CD14-positive monocyte (primary cell): ENCODE measurements at regions not wholly inside any gene's neighbourhood (a gene's known extent, or its start where the extent isn't known, plus 50 kb on each side); places are given as distances from the start of the nearest gene placed in this dataset.

Experiments
- DNase-seq, 3 donors: peaks; one replicate each; pipeline ENCODE4 v3.0.0-alpha.2; 2011 to 2022
- H2AFZ ChIP-seq: 2 replicates; pipeline ENCODE4 v1.6.0; 2012; ENCODE audit warnings: mild to moderate bottlenecking, low read depth, low read length, inconsistent platforms; ENCODE audit not compliant: insufficient read depth, poor library complexity, severe bottlenecking
- H3K27ac ChIP-seq, 2 donors: 1 replicate in 1 of 2; 2 replicates in 1 of 2; pipeline ENCODE4 v1.5.1; 2012 to 2013; ENCODE audit warnings: low read length in 2 of 2, control low read depth in 1 of 2, inconsistent platforms in 1 of 2, low read depth in 1 of 2, mild to moderate bottlenecking in 1 of 2
- H3K27me3 ChIP-seq, 2 donors: one replicate each; pipeline versions ENCODE4 v1.6.0 to v1.6.1; 2011 to 2013; ENCODE audit warnings: low read length in 2 of 2; ENCODE audit not compliant: control insufficient read depth in 2 of 2, insufficient read depth in 2 of 2
- H3K36me3 ChIP-seq, 2 donors: replicated peaks in 1 of 2; 1 replicate in 1 of 2; 2 replicates in 1 of 2; pipeline versions ENCODE4 v1.5.1 to v1.6.1; 2012 to 2013; ENCODE audit warnings: low read length in 2 of 2, control low read depth in 1 of 2, inconsistent platforms in 1 of 2, mild to moderate bottlenecking in 1 of 2; ENCODE audit not compliant: insufficient read depth in 2 of 2, control insufficient read depth in 1 of 2
- H3K4me1 ChIP-seq, 2 donors: 1 replicate in 1 of 2; 2 replicates in 1 of 2; pipeline versions ENCODE4 v1.5.1 to v1.6.1; 2012 to 2013; ENCODE audit warnings: low read length in 2 of 2, control low read depth in 1 of 2, inconsistent platforms in 1 of 2, mild to moderate bottlenecking in 1 of 2, moderate library complexity in 1 of 2; ENCODE audit not compliant: insufficient read depth in 2 of 2, control insufficient read depth in 1 of 2
- H3K4me2 ChIP-seq: replicated peaks from 2 replicates; pipeline ENCODE3; 2012; ENCODE audit warnings: low read length, moderate library complexity, mild to moderate bottlenecking; ENCODE audit not compliant: poor library complexity, severe bottlenecking; ENCODE audit errors: extremely low read depth
- H3K4me3 ChIP-seq, 3 experiments: fragments of 200-600 bp in 1 of 3; sonication (generic) in 1 of 3; replicated peaks in 1 of 3; 1 replicate in 2 of 3; 2 replicates in 1 of 3; pipeline ENCODE4 v1.5.1; 2011 to 2013; ENCODE audit warnings: low read length in 3 of 3, mild to moderate bottlenecking in 3 of 3, control low read depth in 2 of 3, low read depth in 2 of 3, inconsistent platforms in 1 of 3, moderate library complexity in 1 of 3
- H3K79me2 ChIP-seq: 2 replicates; pipeline ENCODE4 v1.6.0; 2012; ENCODE audit warnings: mild to moderate bottlenecking, control low read depth, inconsistent platforms, low read length, moderate library complexity; ENCODE audit not compliant: insufficient read depth
- H3K9ac ChIP-seq: 2 replicates; pipeline ENCODE4 v1.6.0; 2017; ENCODE audit warnings: low read length, mild to moderate bottlenecking; ENCODE audit not compliant: insufficient read depth, poor library complexity, severe bottlenecking
- H3K9me3 ChIP-seq, 2 donors: replicated peaks in 1 of 2; 1 replicate in 1 of 2; 2 replicates in 1 of 2; pipeline versions ENCODE4 v1.5.1 to v1.6.1; 2012 to 2013; ENCODE audit warnings: low read length in 2 of 2, control low read depth in 1 of 2; ENCODE audit not compliant: control insufficient read depth in 1 of 2, insufficient read depth in 1 of 2
- H4K20me1 ChIP-seq: 2 replicates; pipeline ENCODE4 v1.6.0; 2012; ENCODE audit warnings: mild to moderate bottlenecking, low read length, control low read depth, moderate library complexity; ENCODE audit not compliant: insufficient read depth
- H3K27ac Mint-ChIP-seq, 7 donors: one replicate each; pipeline ENCODE4 v1.8.0; 2020; ENCODE audit warnings: mild to moderate bottlenecking in 7 of 7, mixed read lengths in 7 of 7, moderate library complexity in 6 of 7, inconsistent platforms in 2 of 7
- H3K27me3 Mint-ChIP-seq, 3 donors: one replicate each; pipeline ENCODE4 v1.8.0; 2021 to 2022; ENCODE audit warnings: low read depth in 3 of 3, mild to moderate bottlenecking in 3 of 3, mixed read lengths in 3 of 3, moderate library complexity in 3 of 3, inconsistent platforms in 1 of 3
- H3K36me3 Mint-ChIP-seq, 2 donors: one replicate each; pipeline ENCODE4 v1.8.0; 2020; ENCODE audit warnings: mixed read lengths in 2 of 2, inconsistent platforms in 1 of 2, mild to moderate bottlenecking in 1 of 2
- H3K4me1 Mint-ChIP-seq: one replicate; pipeline ENCODE4 v1.8.0; 2020; ENCODE audit warnings: mild to moderate bottlenecking, mixed read lengths
- H3K4me3 Mint-ChIP-seq, 2 donors: one replicate each; pipeline ENCODE4 v1.8.0; 2020; ENCODE audit warnings: mild to moderate bottlenecking in 2 of 2, mixed read lengths in 2 of 2, moderate library complexity in 1 of 2
- H3K9me3 Mint-ChIP-seq, 7 donors: one replicate each; pipeline ENCODE4 v1.8.0; 2020 to 2022; ENCODE audit warnings: mixed read lengths in 7 of 7, mild to moderate bottlenecking in 6 of 7, moderate library complexity in 6 of 7, inconsistent platforms in 2 of 7
- CTCF ChIP-seq: fragments of 200-600 bp; IDR thresholded peaks from one replicate; pipeline ENCODE4 v1.8.0; 2022; ENCODE audit warnings: antibody characterized with exemption, mild to moderate bottlenecking
- WGBS: methylation state at CpG from one replicate; pipeline ENCODE4 v1.1.5; 2013; ENCODE audit warnings: missing lambda C conversion rate; ENCODE audit not compliant: insufficient coverage; 5-methylcytosine and 5-hydroxymethylcytosine counted together
- intact Hi-C, 2 donors: fragments of 100-400 bp; cut with micrococcal nuclease; formaldehyde crosslinking; loops; one replicate each; pipeline versions ENCODE4 v1.15.0 to v1.15.1; 2023

GRCh38 chr2:57936216-57936615 is 110.4 kb upstream of the VRK2 start:
- H3K4me2 ChIP-seq = no peak overlapping the region
- intact Hi-C loops = no loop called here
- H3K27me3 ChIP-seq = no peaks in the 10 kb centered on the region
- Mint-ChIP-seq H3K9me3 (peaks cover 19 to 41% (median 28%) of the 10 kb centered on the region in 7 donors), H3K4me3 (no peak overlapping the region), H3K27me3 (peaks cover 0 to 3% (median 0%) of the 10 kb centered on the region in 3 donors), H3K27ac (no peak overlapping the region), H3K4me1 (no peaks in the 10 kb centered on the region), H3K36me3 (no peaks in the 10 kb centered on the region)
- H3K27ac ChIP-seq = no peak overlapping the region
- no peak for TF ChIP-seq CTCF
- H3K4me3 ChIP-seq = no peak overlapping the region
- H2AFZ ChIP-seq = no peak overlapping the region
- no CpG with 5 or more reads among the region's 1 CpG for WGBS
- no peaks in the 10 kb centered on the region for H4K20me1 ChIP-seq
- peaks cover 14 to 16% of the 10 kb centered on the region in 2 donors for H3K9me3 ChIP-seq
- no peaks in the 10 kb centered on the region for H3K79me2 ChIP-seq
- DNase-seq = no peak
- no peaks in the 10 kb centered on the region for H3K4me1 ChIP-seq
- no peaks in the 10 kb centered on the region for H3K36me3 ChIP-seq
- H3K9ac ChIP-seq = no peak overlapping the region

GRCh38 chr2:57937456-57937855 is 109.2 kb upstream of the VRK2 start:
- H4K20me1 ChIP-seq = no peaks in the 10 kb centered on the region
- no peaks in the 10 kb centered on the region for H3K4me1 ChIP-seq
- Mint-ChIP-seq H3K9me3 (peaks cover 16 to 33% (median 24%) of the 10 kb centered on the region in 7 donors), H3K4me3 (no peak overlapping the region), H3K27me3 (peaks cover 0 to 3% (median 0%) of the 10 kb centered on the region in 3 donors), H3K4me1 (no peaks in the 10 kb centered on the region), H3K27ac (no peak overlapping the region), H3K36me3 (no peaks in the 10 kb centered on the region)
- H3K9ac ChIP-seq = no peak overlapping the region
- TF ChIP-seq CTCF = no peak
- DNase-seq = no peak
- H3K79me2 ChIP-seq = no peaks in the 10 kb centered on the region
- intact Hi-C loops = no loop called here
- no peak overlapping the region for H3K4me2 ChIP-seq
- H2AFZ ChIP-seq = no peak overlapping the region
- no peak overlapping the region for H3K4me3 ChIP-seq
- H3K27me3 ChIP-seq = no peaks in the 10 kb centered on the region
- H3K36me3 ChIP-seq = no peaks in the 10 kb centered on the region
- no CpG with 5 or more reads among the region's 3 CpGs for WGBS
- H3K9me3 ChIP-seq = peaks cover 14 to 16% of the 10 kb centered on the region in 2 donors
- no peak overlapping the region for H3K27ac ChIP-seq
